HEK293 (cell line): ENCODE measurements at regions not wholly inside any gene's neighbourhood (a gene's known extent, or its start where the extent isn't known, plus 50 kb on each side); places are given as distances from the start of the nearest gene placed in this dataset.

Experiments used
- CTCF ChIA-PET: fragments of 350-600 bp; formaldehyde crosslinking; extraction: SDS; loops from one replicate; lab custom pipeline; 2021; ENCODE audit warnings: antibody characterized with exemption; lab: Yijun Ruan, JAX
- POLR2A ChIA-PET: fragments of 300-600 bp; formaldehyde crosslinking; extraction: SDS; loops from one replicate; lab custom pipeline; 2020; ENCODE audit warnings: antibody characterized with exemption, inconsistent platforms; lab: Yijun Ruan, JAX
- H3K27ac ChIP-seq: fragments of 200-500 bp; sonication (Bioruptor generic); 2 replicates; pipeline ENCODE4 v1.5.1; 2014; ENCODE audit warnings: low read depth, low read length, control low read depth, inconsistent platforms; ENCODE audit errors: extremely low read depth
- H3K36me3 ChIP-seq, 2 experiments: fragments of 200-500 bp in 1 of 2; sonication (Bioruptor generic) in 1 of 2; 1 replicate in 1 of 2; 2 replicates in 1 of 2; pipeline ENCODE4 v1.5.1; 2014 to 2017; ENCODE audit warnings: inconsistent platforms in 2 of 2, low read length in 2 of 2; ENCODE audit not compliant: control insufficient read depth in 2 of 2, insufficient read depth in 1 of 2
- H3K4me1 ChIP-seq: fragments of 200-500 bp; sonication (Bioruptor generic); 2 replicates; pipeline ENCODE4 v1.5.1; 2014; ENCODE audit warnings: mild to moderate bottlenecking, low read length, inconsistent platforms; ENCODE audit not compliant: control insufficient read depth, insufficient read depth
- H3K4me3 ChIP-seq: 2 replicates; pipeline ENCODE4 v1.5.1; 2011; ENCODE audit warnings: low read depth, mild to moderate bottlenecking, control low read depth, low read length, moderate library complexity
- H3K9me3 ChIP-seq: fragments of 200-500 bp; sonication (Bioruptor generic); 2 replicates; pipeline ENCODE4 v1.5.1; 2014; ENCODE audit warnings: low read depth, low read length, inconsistent platforms; ENCODE audit not compliant: control insufficient read depth, insufficient read depth
- BCL11A ChIP-seq: fragments of 450-650 bp; formaldehyde crosslinking; IDR thresholded peaks from 2 replicates; pipeline ENCODE4 v1.5.1; 2016; ENCODE audit warnings: low read depth, missing biosample characterization, missing genetic modification characterization
- GFI1B ChIP-seq: fragments of 450-650 bp; formaldehyde crosslinking; IDR thresholded peaks from 2 replicates; pipeline ENCODE4 v1.5.1; 2016; ENCODE audit warnings: missing biosample characterization, missing genetic modification characterization
- GLI2 ChIP-seq: fragments of 450-650 bp; formaldehyde crosslinking; IDR thresholded peaks from 2 replicates; pipeline ENCODE4; 2017; ENCODE audit warnings: missing biosample characterization, missing genetic modification characterization, low read depth, borderline replicate concordance
- HOXA7 ChIP-seq: sonication (generic); formaldehyde crosslinking; IDR thresholded peaks from 2 replicates; pipeline ENCODE4 v1.8.1; 2022; ENCODE audit warnings: missing genetic modification reagents, borderline replicate concordance
- OSR2 ChIP-seq: fragments of 450-650 bp; formaldehyde crosslinking; IDR thresholded peaks from 2 replicates; pipeline ENCODE4 v1.5.1; 2016; ENCODE audit warnings: missing biosample characterization, missing genetic modification characterization
- REPIN1 ChIP-seq: fragments of 450-650 bp; formaldehyde crosslinking; IDR thresholded peaks from 2 replicates; pipeline ENCODE4 v1.5.1; 2017; ENCODE audit warnings: missing biosample characterization, missing genetic modification characterization, low read depth
- SETDB1 ChIP-seq: IDR thresholded peaks from one replicate; pipeline ENCODE4 v1.6.1; 2017; ENCODE audit warnings: mild to moderate bottlenecking, low read length, moderate library complexity, mixed read lengths; ENCODE audit not compliant: insufficient read length
- SP7 ChIP-seq: fragments of 450-650 bp; formaldehyde crosslinking; IDR thresholded peaks from 2 replicates; pipeline ENCODE4 v1.5.1; 2016; ENCODE audit warnings: missing biosample characterization, missing genetic modification characterization
- ZBTB48 ChIP-seq: fragments of 450-650 bp; formaldehyde crosslinking; IDR thresholded peaks from 2 replicates; pipeline ENCODE4 v1.5.1; 2016; ENCODE audit warnings: missing biosample characterization, missing genetic modification characterization
- ZBTB8A ChIP-seq: fragments of 450-650 bp; formaldehyde crosslinking; IDR thresholded peaks from 2 replicates; pipeline ENCODE4 v1.5.1; 2016; ENCODE audit warnings: missing biosample characterization, missing genetic modification characterization
- ZFHX2 ChIP-seq: fragments of 450-650 bp; formaldehyde crosslinking; conservative IDR thresholded peaks from 2 replicates; pipeline ENCODE4 v1.5.1; 2016; ENCODE audit warnings: missing biosample characterization, missing genetic modification characterization
- ZNF132 ChIP-seq: fragments of 450-650 bp; formaldehyde crosslinking; IDR thresholded peaks from 2 replicates; pipeline ENCODE4 v1.5.1; 2017; ENCODE audit warnings: missing biosample characterization, missing genetic modification characterization, borderline replicate concordance
- ZNF146 ChIP-seq: fragments of 450-650 bp; formaldehyde crosslinking; IDR thresholded peaks from 2 replicates; pipeline ENCODE4 v1.5.1; 2016; ENCODE audit warnings: missing biosample characterization, missing genetic modification characterization
- ZNF266 ChIP-seq: fragments of 450-650 bp; formaldehyde crosslinking; IDR thresholded peaks from 2 replicates; pipeline ENCODE4 v1.5.1; 2016; ENCODE audit warnings: missing biosample characterization, missing genetic modification characterization, low read depth
- ZNF391 ChIP-seq: fragments of 450-650 bp; formaldehyde crosslinking; IDR thresholded peaks from 2 replicates; pipeline ENCODE4 v1.5.1; 2016; ENCODE audit warnings: low read depth, missing biosample characterization, missing genetic modification characterization, borderline replicate concordance
- ZNF416 ChIP-seq: fragments of 450-650 bp; formaldehyde crosslinking; IDR thresholded peaks from 2 replicates; pipeline ENCODE4 v1.5.1; 2016; ENCODE audit warnings: missing biosample characterization, missing genetic modification characterization
- ZNF426 ChIP-seq: fragments of 450-650 bp; formaldehyde crosslinking; IDR thresholded peaks from 2 replicates; pipeline ENCODE4 v1.5.1; 2017; ENCODE audit warnings: missing biosample characterization, missing genetic modification characterization, mild to moderate bottlenecking, inconsistent platforms, moderate library complexity
- ZNF433 ChIP-seq: fragments of 450-650 bp; formaldehyde crosslinking; IDR thresholded peaks from 2 replicates; pipeline ENCODE4 v1.5.1; 2016; ENCODE audit warnings: missing biosample characterization, missing genetic modification characterization, low read depth
- ZNF558 ChIP-seq: fragments of 450-650 bp; formaldehyde crosslinking; IDR thresholded peaks from 2 replicates; pipeline ENCODE4 v1.5.1; 2016; ENCODE audit warnings: missing biosample characterization, missing genetic modification characterization
- ZNF561 ChIP-seq: fragments of 450-650 bp; IDR thresholded peaks from 2 replicates; pipeline ENCODE4 v1.5.1; 2018; ENCODE audit warnings: missing biosample characterization, missing genetic modification characterization, borderline replicate concordance
- TF ChIP-seq, protein P1 (sequence below): fragments of 450-650 bp; formaldehyde crosslinking; IDR thresholded peaks from 2 replicates; pipeline ENCODE4 v1.5.1; 2016; ENCODE audit warnings: missing biosample characterization, missing genetic modification characterization
- TF ChIP-seq, protein P2 (sequence below): fragments of 450-650 bp; formaldehyde crosslinking; IDR thresholded peaks from 2 replicates; pipeline ENCODE4 v1.5.1; 2016; ENCODE audit warnings: missing biosample characterization, missing genetic modification characterization
- TF ChIP-seq, protein P3 (sequence below): fragments of 450-650 bp; formaldehyde crosslinking; IDR thresholded peaks from 2 replicates; pipeline ENCODE4 v1.5.1; 2016; ENCODE audit warnings: missing biosample characterization, missing genetic modification characterization
- TF ChIP-seq, protein P4 (sequence below): fragments of 450-650 bp; formaldehyde crosslinking; IDR thresholded peaks from 2 replicates; pipeline ENCODE4 v1.5.1; 2016; ENCODE audit warnings: missing biosample characterization, missing genetic modification characterization
- TF ChIP-seq, protein P5 (sequence below): fragments of 450-650 bp; formaldehyde crosslinking; IDR thresholded peaks from 2 replicates; pipeline ENCODE4 v1.5.1; 2017; ENCODE audit warnings: missing biosample characterization, missing genetic modification characterization

DNA sequence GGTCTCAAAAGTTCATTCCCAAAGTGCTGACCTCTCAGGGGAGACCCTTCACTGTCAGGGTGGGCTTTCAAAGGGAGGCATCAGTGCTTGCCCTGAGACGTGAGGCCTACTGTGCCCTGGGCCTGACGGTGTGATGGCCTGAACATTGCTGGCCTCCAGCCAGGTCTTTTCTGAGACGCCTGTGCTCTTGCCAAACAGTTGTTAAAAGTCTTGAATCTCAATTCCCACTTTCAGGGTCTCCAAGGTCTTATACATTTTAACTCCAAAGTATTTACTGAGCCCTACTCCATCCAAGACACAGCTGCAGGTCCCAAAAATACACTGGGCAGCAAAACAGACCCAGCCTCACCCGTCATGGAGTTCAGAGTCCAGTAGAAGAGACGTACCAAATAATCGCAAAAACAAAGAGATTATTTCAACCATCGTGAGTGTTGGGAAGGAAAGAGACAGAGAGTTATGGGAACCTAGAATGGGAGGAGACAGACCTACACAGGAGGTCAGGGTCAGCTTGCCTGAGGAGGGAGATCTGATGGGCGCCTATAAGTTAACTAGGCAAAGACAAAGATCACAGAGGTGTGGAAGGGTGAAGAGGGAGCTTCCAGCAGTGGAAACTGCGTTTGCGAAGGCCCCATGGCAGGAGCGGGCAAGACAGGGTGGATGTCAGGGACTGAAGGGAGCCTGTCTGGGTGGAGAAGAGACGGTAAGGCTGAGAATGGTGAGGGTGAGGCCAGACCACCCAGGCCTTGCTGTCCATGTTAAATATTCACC lies 446.3 kb downstream of the PREX1 start:
- TF ChIP-seq ZNF146 (tag by site-specific recombination) (no peak), ZNF416 (tag by site-specific recombination) (no peak), ZNF561 (tag by site-specific recombination) (no peak), ZBTB48 (tag by site-specific recombination) (no peak), SETDB1 (no peak), ZNF558 (tag by site-specific recombination) (no peak), ZNF426 (no peak)
- TF ChIP-seq, protein P1, sequence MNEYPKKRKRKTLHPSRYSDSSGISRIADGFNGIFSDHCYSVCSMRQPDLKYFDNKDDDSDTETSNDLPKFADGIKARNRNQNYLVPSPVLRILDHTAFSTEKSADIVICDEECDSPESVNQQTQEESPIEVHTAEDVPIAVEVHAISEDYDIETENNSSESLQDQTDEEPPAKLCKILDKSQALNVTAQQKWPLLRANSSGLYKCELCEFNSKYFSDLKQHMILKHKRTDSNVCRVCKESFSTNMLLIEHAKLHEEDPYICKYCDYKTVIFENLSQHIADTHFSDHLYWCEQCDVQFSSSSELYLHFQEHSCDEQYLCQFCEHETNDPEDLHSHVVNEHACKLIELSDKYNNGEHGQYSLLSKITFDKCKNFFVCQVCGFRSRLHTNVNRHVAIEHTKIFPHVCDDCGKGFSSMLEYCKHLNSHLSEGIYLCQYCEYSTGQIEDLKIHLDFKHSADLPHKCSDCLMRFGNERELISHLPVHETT (tag by site-specific recombination) = no peak
- TF ChIP-seq, protein P2, sequence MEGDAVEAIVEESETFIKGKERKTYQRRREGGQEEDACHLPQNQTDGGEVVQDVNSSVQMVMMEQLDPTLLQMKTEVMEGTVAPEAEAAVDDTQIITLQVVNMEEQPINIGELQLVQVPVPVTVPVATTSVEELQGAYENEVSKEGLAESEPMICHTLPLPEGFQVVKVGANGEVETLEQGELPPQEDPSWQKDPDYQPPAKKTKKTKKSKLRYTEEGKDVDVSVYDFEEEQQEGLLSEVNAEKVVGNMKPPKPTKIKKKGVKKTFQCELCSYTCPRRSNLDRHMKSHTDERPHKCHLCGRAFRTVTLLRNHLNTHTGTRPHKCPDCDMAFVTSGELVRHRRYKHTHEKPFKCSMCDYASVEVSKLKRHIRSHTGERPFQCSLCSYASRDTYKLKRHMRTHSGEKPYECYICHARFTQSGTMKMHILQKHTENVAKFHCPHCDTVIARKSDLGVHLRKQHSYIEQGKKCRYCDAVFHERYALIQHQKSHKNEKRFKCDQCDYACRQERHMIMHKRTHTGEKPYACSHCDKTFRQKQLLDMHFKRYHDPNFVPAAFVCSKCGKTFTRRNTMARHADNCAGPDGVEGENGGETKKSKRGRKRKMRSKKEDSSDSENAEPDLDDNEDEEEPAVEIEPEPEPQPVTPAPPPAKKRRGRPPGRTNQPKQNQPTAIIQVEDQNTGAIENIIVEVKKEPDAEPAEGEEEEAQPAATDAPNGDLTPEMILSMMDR = no peak
- TF ChIP-seq, protein P3, sequence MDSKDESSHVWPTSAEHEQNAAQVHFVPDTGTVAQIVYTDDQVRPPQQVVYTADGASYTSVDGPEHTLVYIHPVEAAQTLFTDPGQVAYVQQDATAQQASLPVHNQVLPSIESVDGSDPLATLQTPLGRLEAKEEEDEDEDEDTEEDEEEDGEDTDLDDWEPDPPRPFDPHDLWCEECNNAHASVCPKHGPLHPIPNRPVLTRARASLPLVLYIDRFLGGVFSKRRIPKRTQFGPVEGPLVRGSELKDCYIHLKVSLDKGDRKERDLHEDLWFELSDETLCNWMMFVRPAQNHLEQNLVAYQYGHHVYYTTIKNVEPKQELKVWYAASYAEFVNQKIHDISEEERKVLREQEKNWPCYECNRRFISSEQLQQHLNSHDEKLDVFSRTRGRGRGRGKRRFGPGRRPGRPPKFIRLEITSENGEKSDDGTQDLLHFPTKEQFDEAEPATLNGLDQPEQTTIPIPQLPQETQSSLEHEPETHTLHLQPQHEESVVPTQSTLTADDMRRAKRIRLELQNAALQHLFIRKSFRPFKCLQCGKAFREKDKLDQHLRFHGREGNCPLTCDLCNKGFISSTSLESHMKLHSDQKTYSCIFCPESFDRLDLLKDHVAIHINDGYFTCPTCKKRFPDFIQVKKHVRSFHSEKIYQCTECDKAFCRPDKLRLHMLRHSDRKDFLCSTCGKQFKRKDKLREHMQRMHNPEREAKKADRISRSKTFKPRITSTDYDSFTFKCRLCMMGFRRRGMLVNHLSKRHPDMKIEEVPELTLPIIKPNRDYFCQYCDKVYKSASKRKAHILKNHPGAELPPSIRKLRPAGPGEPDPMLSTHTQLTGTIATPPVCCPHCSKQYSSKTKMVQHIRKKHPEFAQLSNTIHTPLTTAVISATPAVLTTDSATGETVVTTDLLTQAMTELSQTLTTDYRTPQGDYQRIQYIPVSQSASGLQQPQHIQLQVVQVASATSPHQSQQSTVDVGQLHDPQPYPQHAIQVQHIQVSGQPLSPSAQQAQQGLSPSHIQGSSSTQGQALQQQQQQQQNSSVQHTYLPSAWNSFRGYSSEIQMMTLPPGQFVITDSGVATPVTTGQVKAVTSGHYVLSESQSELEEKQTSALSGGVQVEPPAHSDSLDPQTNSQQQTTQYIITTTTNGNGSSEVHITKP = no peak
- Histone ChIP-seq H3K27ac (no peak overlapping the region), H3K4me3 (no peak overlapping the region), H3K9me3 (no peaks in the 10 kb centered on the region), H3K4me1 (no peaks in the 10 kb centered on the region), H3K36me3 (no peaks in the 10 kb centered on the region)
- ChIA-PET POLR2A (no interaction called here), CTCF (no interaction called here)

DNA sequence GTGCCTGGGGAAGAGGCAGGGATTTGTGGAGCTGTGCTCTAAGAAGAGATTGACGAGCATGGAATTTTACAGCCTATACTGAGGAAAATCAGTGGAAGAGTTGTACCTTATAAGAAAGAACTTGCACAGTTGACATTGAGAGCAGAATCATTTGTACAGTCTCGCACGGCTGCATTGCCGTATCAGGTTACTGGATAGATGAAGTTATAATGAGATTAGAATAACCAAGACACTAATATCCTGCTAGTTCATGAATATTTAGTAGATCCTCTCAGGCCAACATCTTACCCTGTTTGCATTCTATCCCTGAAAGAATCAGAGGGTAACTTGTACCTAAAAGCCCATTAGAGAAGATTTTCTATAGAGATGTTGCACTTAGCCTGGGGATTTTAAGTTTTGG lies 447.1 kb downstream of the PREX1 start:
- no peak overlapping the region for H3K27ac ChIP-seq
- H3K4me3 ChIP-seq = no peak overlapping the region
- peaks cover under 1% of the 10 kb centered on the region; the same call in 1 of the 2 replicates for H3K4me1 ChIP-seq
- no peaks in the 10 kb centered on the region for H3K36me3 ChIP-seq
- ChIA-PET CTCF (interaction anchor here (0.7 kb wide), 1 partner anchor 26 kb away, joined by 3 read pairs; no protein-coding TSS in a partner anchor), POLR2A (no interaction called here)
- H3K9me3 ChIP-seq = no peaks in the 10 kb centered on the region
- TF ChIP-seq SP7 (tag by site-specific recombination) (no peak), ZNF426 (no peak), ZBTB8A (tag by site-specific recombination) (no peak), OSR2 (tag by site-specific recombination) (no peak), REPIN1 (tag by site-specific recombination) (no peak), ZFHX2 (tag by site-specific recombination) (no peak), GLI2 (no peak), BCL11A (tag by site-specific recombination) (no peak), ZNF558 (tag by site-specific recombination) (no peak), HOXA7 (CRISPR knock-in tag) (no peak), ZNF433 (tag by site-specific recombination) (no peak), ZNF132 (tag by site-specific recombination) (no peak), ZNF266 (tag by site-specific recombination) (no peak), GFI1B (tag by site-specific recombination) (no peak), ZNF391 (tag by site-specific recombination) (no peak)
- TF ChIP-seq, protein P4, sequence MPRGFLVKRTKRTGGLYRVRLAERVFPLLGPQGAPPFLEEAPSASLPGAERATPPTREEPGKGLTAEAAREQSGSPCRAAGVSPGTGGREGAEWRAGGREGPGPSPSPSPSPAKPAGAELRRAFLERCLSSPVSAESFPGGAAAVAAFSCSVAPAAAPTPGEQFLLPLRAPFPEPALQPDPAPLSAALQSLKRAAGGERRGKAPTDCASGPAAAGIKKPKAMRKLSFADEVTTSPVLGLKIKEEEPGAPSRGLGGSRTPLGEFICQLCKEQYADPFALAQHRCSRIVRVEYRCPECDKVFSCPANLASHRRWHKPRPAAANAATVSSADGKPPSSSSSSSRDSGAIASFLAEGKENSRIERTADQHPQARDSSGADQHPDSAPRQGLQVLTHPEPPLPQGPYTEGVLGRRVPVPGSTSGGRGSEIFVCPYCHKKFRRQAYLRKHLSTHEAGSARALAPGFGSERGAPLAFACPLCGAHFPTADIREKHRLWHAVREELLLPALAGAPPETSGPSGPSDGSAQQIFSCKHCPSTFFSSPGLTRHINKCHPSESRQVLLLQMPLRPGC (tag by site-specific recombination) = no peak
- TF ChIP-seq, protein P5, sequence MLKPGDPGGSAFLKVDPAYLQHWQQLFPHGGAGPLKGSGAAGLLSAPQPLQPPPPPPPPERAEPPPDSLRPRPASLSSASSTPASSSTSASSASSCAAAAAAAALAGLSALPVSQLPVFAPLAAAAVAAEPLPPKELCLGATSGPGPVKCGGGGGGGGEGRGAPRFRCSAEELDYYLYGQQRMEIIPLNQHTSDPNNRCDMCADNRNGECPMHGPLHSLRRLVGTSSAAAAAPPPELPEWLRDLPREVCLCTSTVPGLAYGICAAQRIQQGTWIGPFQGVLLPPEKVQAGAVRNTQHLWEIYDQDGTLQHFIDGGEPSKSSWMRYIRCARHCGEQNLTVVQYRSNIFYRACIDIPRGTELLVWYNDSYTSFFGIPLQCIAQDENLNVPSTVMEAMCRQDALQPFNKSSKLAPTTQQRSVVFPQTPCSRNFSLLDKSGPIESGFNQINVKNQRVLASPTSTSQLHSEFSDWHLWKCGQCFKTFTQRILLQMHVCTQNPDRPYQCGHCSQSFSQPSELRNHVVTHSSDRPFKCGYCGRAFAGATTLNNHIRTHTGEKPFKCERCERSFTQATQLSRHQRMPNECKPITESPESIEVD (tag by site-specific recombination) = no peak
